ENCODE measurements at regions not wholly inside any gene's neighbourhood (a gene's known extent, or its start where the extent isn't known, plus 50 kb on each side); places are given as distances from the start of the nearest gene placed in this dataset. TPM values are rescaled to one million over a fixed set of nuclear protein-coding genes. Genes with fewer than 3 reads are reported as not detected.
"Not testable (repeated sequence)": the region's sequence is repeated elsewhere in the genome, so short reads cannot be mapped to it uniquely, and the experiment has no call there.

- H3K27me3 ChIP-seq (ENCODE audit: low read length); H3K79me2 ChIP-seq (ENCODE audit: low read length); H3K36me3 ChIP-seq (ENCODE audit: insufficient read depth, low read length); H4K20me1 ChIP-seq (ENCODE audit: insufficient read depth, low read depth, low read length); H3K9me3 ChIP-seq (ENCODE audit: low read length); H3K9me2 ChIP-seq (replicated peaks; ENCODE audit: insufficient read depth, low read length); H2AFZ ChIP-seq (ENCODE audit: low read length); H3K9ac ChIP-seq (ENCODE audit: low read length); H3K4me3 ChIP-seq (ENCODE audit: low read length); H3K4me2 ChIP-seq (ENCODE audit: low read depth, low read length, poor library complexity, severe bottlenecking); H3K27ac ChIP-seq (ENCODE audit: low read length); DNase-seq; H3K4me1 ChIP-seq (ENCODE audit: low read length): not testable (repeated sequence)
These were observed 59.5 kb upstream of the MAP10 start for GRCh38 chr1:232745698-232746097.

DNA sequence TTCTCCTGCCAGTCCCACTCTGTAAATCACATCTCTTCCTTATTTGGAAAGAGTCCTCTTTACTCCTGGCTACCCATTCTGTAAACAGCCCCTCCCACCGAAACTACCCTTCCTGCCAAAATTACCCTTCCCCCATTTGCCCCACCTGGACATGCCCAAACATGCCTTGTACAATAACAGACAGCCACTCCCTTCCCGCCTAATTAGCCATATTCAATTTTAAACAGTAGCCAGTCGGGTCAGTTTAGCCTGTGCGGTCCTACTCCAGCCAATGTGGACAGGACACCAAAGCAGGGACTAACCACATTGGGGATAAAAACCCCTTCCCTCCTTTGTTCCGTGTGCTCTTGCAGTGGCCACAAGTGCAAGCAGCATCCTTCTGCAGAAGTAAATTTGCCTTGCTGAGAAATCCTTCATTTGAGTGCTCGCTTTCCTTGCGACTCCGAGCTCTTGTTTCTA is 56.3 kb upstream of the MAP10 start:
- no peaks in the 10 kb centered on the region for H3K9me2 ChIP-seq (replicated peaks; ENCODE audit: insufficient read depth, low read length)

DNA sequence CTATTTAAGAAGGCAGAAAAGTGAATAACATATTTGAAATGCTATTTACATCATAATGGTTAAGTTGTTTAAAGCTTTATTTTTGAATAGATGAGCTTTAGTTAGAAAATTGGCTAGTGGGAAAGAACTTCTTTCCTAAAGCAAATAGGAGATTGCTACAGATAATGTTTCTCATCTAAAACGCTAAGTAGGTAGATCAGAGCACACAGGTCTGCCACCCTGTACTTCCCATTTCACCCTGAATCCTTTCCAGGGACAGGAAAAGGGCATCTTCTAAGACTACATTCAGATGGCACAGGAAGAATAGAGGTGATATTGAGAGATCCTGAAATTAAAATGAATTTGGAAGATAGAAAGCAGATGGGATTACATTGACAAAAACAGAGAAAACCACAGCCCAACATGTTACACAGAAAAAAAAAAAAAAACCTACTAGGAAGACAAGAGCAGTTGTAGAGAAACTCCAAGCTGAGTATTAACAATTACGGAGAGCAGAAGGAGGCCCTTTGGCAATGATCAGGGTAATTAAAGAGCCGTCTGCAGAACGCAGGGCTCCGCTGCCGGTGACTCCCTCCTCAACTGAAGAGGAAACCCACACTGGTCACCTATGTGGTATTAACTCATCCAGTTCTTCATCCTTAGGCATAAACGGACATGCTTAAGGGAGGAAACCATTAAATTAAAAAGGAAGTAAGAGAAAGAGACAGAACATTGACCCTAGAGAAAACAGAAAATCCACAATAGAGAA is 53.6 kb upstream of the MAP10 start:
- Histone ChIP-seq H3K4me1 (ENCODE audit: low read length) (no peaks in the 10 kb centered on the region), H4K20me1 (ENCODE audit: insufficient read depth, low read depth, low read length) (no peaks in the 10 kb centered on the region), H3K9me2 (replicated peaks; ENCODE audit: insufficient read depth, low read length) (no peaks in the 10 kb centered on the region), H3K27ac (ENCODE audit: low read length) (no peak overlapping the region), H3K27me3 (ENCODE audit: low read length) (no peaks in the 10 kb centered on the region), H3K4me2 (ENCODE audit: low read depth, low read length, poor library complexity, severe bottlenecking) (no peak overlapping the region), H3K36me3 (ENCODE audit: insufficient read depth, low read length) (no peaks in the 10 kb centered on the region), H3K9me3 (ENCODE audit: low read length) (peaks cover 13% of the 10 kb centered on the region), H3K4me3 (ENCODE audit: low read length) (no peak overlapping the region), H2AFZ (ENCODE audit: low read length) (no peak overlapping the region), H3K9ac (ENCODE audit: low read length) (no peak overlapping the region), H3K79me2 (ENCODE audit: low read length) (no peaks in the 10 kb centered on the region)
- DNase-seq = no peak

More for the DNA sequence above, 56.3 kb upstream of the MAP10 start:
- H3K4me3 ChIP-seq (ENCODE audit: low read length) = no peak overlapping the region
- H3K27ac ChIP-seq (ENCODE audit: low read length) = no peak overlapping the region
- no peak for DNase-seq
- H3K4me2 ChIP-seq (ENCODE audit: low read depth, low read length, poor library complexity, severe bottlenecking) = no peak overlapping the region
- no peak overlapping the region for H2AFZ ChIP-seq (ENCODE audit: low read length)
- H3K36me3 ChIP-seq (ENCODE audit: insufficient read depth, low read length) = no peaks in the 10 kb centered on the region
- no peaks in the 10 kb centered on the region for H4K20me1 ChIP-seq (ENCODE audit: insufficient read depth, low read depth, low read length)
- H3K4me1 ChIP-seq (ENCODE audit: low read length) = no peaks in the 10 kb centered on the region
- H3K79me2 ChIP-seq (ENCODE audit: low read length) = no peaks in the 10 kb centered on the region
- H3K27me3 ChIP-seq (ENCODE audit: low read length) = no peaks in the 10 kb centered on the region
- H3K9ac ChIP-seq (ENCODE audit: low read length) = no peak overlapping the region
- peaks cover 7% of the 10 kb centered on the region; the same call in 1 of the 2 replicates for H3K9me3 ChIP-seq (ENCODE audit: low read length)

- Histone ChIP-seq H3K9me3 (ENCODE audit: low read length) (peaks cover 17% of the 10 kb centered on the region), H3K4me2 (ENCODE audit: low read depth, low read length, poor library complexity, severe bottlenecking) (no peak overlapping the region), H3K9ac (ENCODE audit: low read length) (no peak overlapping the region), H3K4me3 (ENCODE audit: low read length) (no peak overlapping the region), H3K36me3 (ENCODE audit: insufficient read depth, low read length) (no peaks in the 10 kb centered on the region), H4K20me1 (ENCODE audit: insufficient read depth, low read depth, low read length) (no peaks in the 10 kb centered on the region), H2AFZ (ENCODE audit: low read length) (no peak overlapping the region), H3K9me2 (replicated peaks; ENCODE audit: insufficient read depth, low read length) (no peaks in the 10 kb centered on the region), H3K27me3 (ENCODE audit: low read length) (no peaks in the 10 kb centered on the region), H3K4me1 (ENCODE audit: low read length) (no peaks in the 10 kb centered on the region), H3K27ac (ENCODE audit: low read length) (no peak overlapping the region), H3K79me2 (ENCODE audit: low read length) (no peaks in the 10 kb centered on the region)
- no peak for DNase-seq
These were observed 52.9 kb upstream of the MAP10 start for GRCh38 chr1:232752365-232752764.

DNA sequence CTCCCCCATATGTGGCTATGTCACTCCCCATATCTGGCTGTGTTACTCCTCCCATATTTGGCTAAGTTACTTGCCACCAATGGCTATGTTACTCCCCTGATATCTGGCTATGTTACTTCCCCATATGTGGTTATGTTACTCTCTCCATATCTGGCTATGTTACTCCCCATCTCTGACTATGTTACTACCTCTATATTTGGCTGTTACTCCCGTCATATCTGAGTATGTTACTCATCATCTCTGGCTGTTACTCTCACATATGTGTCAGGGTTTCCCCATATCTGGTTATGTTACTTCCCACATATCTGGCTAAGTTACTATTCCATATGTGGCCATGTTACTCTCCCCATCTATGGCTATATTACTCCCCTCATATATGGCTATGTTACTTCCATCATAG is 50.3 kb upstream of the MAP10 start:
- no peaks in the 10 kb centered on the region for H3K36me3 ChIP-seq (ENCODE audit: insufficient read depth, low read length)
- no peak overlapping the region for H3K9ac ChIP-seq (ENCODE audit: low read length)

More for the DNA sequence above, 50.3 kb upstream of the MAP10 start:
- H3K4me1 ChIP-seq (ENCODE audit: low read length) = no peaks in the 10 kb centered on the region
- H3K9me3 ChIP-seq (ENCODE audit: low read length) = peaks cover 12% of the 10 kb centered on the region
- H3K27ac ChIP-seq (ENCODE audit: low read length) = no peak overlapping the region
- DNase-seq = no peak
- H3K4me2 ChIP-seq (ENCODE audit: low read depth, low read length, poor library complexity, severe bottlenecking) = no peak overlapping the region
- H3K27me3 ChIP-seq (ENCODE audit: low read length) = no peaks in the 10 kb centered on the region
- H2AFZ ChIP-seq (ENCODE audit: low read length) = no peak overlapping the region
- H3K79me2 ChIP-seq (ENCODE audit: low read length) = no peaks in the 10 kb centered on the region
- no peaks in the 10 kb centered on the region for H3K9me2 ChIP-seq (replicated peaks; ENCODE audit: insufficient read depth, low read length)
- no peak overlapping the region for H3K4me3 ChIP-seq (ENCODE audit: low read length)
- no peaks in the 10 kb centered on the region for H4K20me1 ChIP-seq (ENCODE audit: insufficient read depth, low read depth, low read length)

Small RNAs in the stretch of these regions (small RNA-seq; reads per million reads assigned to genes)
- gene RNU6-1211P = not detected
